ENCODE measurements at regions not wholly inside any gene's neighbourhood (a gene's known extent, or its start where the extent isn't known, plus 50 kb on each side); places are given as distances from the start of the nearest gene placed in this dataset.
A peak's percentile ranks its signal among the peaks of the same experiment; 100 is the strongest.
"Not testable (repeated sequence)": the region's sequence is repeated elsewhere in the genome, so short reads cannot be mapped to it uniquely, and the experiment has no call there.

DNA sequence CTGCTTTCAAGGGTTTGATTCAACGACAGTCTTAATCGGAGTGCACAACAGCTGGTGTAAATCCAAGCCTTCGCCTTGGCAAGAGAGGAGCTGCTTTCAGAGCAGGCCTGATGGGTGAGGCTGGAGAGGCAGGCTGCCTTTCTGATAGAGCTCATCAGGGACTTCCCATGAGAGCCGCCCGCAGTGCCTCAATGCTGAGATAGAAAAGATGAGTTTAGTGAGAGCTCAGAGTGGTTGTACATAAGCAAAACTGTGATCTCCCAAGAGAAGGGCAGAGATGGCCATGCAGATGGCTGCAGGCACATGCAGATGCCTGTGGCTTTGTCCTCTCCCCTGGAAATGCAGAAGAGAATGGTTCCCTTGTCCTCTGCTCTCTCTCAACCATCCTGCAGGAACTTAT, 122.1 kb downstream of the ARL4C start:
- DNase-seq (ENCODE audit: low read depth) = no peak

DNA sequence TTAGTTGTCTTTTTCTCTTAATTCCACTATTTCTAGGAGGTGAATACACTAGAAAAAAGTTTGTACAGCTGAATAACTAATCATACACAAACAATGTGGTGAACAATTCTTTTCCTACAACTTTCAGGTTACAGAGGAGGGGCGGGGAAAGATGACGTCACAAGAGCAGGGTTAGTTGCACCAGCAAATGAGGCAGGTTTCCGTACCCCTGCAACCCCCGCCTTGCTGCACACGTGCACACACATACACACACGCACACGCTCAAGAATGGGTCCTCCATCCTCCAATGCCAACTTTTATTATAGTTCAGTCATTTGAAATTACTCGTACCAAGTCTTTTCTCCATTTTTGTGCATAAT, 122.8 kb downstream of the ARL4C start:
- no peak for DNase-seq (ENCODE audit: low read depth)

DNA sequence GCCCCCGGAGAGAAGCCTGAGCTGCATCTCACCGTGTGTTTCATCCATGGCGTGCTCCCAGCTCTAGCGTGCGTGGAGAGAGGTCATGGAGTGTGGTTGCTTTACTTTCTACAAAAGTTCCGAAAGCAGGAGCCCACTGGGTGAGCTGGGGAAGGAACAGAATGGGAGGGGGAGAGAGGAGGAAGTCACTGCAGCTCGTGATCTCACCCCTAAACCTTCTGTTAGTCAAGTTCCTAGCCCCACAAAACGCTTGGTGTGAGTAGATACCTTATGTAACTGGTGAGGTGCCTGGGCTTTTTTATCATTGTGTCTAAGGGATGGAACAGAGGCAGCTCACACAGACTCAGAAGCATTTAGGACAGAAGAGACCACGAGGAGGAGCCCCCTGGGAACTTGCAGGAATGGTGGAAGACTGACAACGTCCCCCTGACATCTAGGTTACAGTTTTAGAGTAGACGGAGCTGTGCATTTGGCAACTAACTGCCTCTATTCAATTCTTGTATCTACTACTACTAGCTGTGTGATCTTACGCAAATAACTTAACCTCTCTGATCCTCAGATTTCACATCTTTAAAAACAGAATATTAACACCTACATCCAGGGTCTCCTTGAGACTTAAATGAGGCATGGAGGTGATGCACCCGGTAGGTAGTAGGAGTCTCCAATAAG, 123.3 kb downstream of the ARL4C start:
- no peak for DNase-seq (ENCODE audit: low read depth)

DNA sequence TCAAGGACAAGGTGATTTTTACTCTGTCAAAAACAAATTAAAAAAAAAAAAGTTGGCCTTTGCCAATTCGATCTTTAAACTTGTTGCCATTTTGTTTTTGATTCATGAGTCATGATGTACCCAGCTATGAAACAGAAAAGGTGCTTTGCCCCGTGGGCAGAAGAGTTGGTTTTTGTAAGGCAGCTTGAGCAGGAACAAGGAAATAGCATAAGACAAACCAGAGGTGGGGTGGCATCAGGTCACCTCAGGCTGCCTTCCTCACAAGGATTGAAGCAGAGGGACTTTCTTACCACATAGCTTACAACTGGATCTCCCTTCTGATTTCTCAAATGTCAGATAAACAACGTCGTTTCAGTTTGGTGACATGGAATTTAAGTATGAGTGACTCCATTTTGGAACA, 123.8 kb downstream of the ARL4C start:
- no peak for DNase-seq (ENCODE audit: low read depth)

DNA sequence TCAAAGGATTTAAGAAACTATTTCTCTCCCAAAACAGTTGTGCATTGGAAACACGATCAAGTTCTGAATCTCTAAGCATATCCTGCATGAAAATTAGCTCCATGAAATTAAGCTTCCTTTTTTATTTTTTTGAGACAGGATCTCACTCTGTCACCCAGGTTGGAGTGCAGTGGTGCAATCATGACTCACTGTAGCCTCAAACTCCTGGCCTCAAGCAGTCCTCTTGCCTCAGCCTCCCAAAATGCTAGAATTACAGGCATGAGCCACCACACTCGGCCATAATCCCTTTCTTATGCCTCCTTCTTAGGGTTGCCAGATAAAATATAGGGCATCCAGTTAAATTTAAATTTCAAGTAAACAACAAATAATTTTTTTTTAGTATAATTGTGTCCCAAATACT, 124.4 kb downstream of the ARL4C start:
- DNase-seq (ENCODE audit: low read depth) = no peak

DNA sequence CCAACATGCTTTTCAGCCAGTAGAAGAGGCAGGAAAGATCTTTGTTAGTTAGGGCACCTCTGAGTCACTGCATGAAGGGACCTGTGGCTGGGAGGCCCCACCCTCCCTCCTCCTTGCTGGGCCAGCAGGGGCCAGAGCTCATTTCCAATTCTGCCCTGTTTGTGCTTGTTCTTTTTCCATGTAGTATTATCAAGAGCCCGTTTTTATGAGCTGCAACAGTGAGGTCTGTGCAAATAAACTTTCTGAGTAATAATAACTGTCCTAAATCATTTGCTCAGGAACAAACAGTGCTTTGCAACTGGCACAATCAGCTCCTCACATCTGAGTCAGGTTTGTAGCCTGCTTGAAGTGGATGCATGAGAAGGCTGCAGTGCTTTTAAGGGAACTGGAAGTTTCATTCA, 128.0 kb downstream of the ARL4C start:
- peak; percentile 25 for DNase-seq (ENCODE audit: low read depth)

DNA sequence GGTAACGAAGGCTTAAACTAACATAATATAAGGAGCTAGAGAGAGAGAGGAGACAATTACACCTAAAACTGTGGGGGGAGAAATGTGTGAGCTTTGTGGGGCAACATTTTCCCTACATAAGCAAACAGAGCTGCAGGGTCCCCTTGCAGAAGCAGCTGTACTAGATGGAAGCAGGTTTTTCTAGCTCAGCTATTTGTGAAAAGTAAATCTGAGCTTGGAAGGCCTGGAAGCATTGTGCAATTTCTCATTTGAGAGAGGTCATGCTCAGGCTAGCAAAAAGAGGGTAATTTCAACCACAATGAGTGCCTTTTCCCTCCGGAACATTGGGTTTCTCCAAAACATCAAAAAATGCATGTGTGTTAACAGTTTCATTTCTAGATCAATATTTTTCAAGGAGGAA, 130.0 kb downstream of the ARL4C start:
- DNase-seq (ENCODE audit: low read depth) = no peak

DNA sequence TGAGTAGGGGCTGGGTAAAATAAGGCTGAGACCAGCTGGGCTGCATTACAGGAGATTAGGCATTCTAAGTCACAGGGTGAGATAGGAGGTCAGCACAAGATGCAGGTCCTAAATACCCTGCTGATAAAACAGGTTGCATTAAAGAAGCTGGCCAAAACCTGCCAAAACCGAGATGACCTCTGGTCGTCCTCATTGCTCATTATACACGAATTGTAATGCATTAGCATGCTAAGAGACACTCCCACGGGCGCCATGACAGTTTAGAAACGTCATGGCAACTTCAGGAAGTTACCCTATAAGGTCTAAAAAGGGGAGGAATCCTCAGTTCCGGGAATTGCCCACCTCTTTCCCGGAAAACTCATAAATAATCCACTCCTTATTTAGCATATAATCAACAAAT, 132.2 kb downstream of the ARL4C start:
- no peak for DNase-seq (ENCODE audit: low read depth)

DNA sequence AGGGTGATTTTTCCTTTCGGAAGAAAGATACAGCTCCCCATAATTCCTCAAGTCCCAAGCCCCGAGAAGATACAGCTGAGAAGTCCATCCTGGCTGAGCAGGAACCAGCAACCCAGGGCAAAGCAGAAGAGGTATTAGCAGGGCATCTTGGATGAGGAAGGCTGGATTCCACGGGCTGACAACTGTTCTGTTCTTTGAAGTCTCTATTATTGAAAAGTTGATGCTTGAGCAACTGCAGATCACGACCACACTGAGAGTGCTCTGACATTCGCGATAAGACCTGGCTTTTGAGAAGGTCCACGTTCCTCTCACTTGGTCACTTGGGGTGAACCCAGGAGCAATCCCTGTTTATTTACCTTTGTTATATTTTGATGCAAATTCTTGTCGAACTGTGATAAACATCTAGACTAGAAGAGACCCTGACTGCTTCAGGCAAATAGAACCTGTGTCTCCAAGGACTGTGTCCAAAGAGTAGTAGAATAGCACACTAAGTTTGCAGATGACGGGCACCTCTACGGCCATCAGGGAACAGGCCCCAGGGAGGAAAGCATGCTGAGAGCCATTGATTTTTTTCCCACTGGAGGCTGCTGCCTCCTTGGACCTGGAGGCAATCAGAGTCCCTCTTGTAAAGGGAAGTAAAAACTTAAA, 133.1 kb downstream of the ARL4C start:
- no peak for DNase-seq (ENCODE audit: low read depth)

DNA sequence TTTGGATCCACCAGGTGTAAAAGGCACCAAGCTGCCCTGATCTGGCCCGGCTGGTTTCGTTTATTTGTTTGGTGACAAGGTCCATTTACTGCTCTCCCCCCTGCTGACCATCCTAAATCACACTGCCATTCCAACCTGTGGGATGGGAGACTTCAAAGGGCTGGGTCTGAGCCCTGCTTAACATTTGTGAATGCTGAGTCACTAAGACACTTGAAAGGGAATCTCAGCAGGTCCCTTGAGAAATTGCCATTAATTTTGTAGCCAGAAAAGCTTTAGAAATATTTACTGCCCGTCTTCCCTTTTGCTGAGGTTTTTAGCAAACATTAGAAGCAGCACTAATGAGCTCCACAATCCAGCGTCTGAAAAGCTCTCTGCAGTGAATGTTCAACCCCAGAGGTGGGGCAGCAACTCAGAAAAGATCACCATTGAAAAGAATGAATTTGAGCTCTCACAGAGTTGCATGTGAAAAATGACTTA, 133.8 kb downstream of the ARL4C start:
- DNase-seq (ENCODE audit: low read depth) = no peak

DNA sequence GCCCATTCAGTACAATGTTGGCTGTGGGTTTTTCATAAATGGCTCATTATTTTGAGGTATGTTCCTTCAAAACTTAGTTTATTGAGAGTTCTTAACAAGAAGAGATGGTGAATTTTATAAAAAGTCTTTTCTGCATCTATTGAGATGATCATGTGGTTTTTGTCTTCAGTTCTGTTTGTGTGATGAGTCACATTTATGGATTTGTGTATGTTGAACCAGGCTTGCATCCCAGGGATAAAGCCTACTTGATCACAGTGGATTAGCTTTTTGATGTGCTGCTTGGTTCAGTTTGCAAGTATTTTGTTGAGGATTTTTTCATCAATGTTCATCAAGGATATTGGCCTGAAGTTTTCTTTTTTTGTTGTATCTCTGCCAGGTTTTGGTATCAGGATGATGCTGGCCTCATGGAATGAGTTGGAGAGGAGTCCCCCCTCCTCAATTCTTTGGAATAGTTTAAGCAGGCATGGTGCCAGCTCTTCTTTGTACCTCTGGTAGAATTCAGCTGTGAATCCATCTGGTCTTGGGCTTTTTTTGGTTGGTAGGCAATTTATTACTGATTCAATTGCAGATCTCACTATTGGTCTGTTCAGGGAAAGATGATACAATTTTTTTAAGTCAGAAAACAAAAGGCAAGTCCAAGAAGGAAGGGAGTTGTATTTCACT, 136.4 kb downstream of the ARL4C start:
- not testable (repeated sequence) for DNase-seq (ENCODE audit: low read depth)

DNA sequence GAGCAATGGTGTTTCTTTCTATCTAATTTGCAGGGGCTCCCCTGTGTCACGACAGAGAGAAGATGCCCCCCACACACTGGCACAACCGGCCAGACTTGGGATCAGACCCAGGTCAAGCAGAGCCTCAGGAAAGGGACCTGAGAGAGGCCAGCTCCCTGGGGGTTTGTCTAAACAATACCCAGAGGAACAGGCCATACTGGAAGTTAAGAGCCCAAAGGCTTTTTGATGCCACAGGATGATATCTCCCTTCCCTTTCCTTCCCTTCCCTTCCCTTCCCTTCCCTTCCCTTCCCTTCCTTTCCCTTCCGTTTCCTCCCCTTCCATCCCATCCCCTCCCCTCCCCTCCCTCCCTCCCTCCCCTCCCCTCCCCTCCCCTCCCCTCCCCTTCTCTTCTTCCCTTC, 139.2 kb downstream of the ARL4C start:
- DNase-seq (ENCODE audit: low read depth) = no peak

DNA sequence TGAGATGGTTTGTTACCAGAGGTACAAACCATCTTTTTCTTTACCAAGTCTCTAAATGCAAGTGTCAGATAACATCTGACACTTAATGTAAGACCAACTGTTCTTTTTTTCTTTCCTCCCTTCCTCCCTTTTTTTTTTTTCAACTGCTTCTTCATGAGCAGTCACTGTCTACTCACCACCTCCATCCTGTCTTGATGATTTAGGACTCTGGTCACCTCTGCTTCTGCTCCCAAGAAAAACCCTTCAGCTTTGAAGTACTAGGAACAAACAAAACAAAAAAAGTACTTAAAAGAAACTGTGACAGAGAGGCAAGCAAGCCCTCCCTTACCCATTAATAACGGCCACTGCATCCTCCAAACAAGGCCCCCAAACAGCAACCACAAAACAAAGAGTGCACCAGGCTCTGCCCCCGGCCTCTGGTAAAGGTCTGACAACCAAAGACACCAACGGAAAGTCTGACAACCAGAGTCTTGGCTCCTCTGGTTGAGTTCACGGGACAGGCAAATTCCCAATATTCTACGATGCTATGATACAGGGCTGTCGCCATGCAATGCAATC, 141.0 kb downstream of the ARL4C start:
- DNase-seq (ENCODE audit: low read depth) = no peak

DNA sequence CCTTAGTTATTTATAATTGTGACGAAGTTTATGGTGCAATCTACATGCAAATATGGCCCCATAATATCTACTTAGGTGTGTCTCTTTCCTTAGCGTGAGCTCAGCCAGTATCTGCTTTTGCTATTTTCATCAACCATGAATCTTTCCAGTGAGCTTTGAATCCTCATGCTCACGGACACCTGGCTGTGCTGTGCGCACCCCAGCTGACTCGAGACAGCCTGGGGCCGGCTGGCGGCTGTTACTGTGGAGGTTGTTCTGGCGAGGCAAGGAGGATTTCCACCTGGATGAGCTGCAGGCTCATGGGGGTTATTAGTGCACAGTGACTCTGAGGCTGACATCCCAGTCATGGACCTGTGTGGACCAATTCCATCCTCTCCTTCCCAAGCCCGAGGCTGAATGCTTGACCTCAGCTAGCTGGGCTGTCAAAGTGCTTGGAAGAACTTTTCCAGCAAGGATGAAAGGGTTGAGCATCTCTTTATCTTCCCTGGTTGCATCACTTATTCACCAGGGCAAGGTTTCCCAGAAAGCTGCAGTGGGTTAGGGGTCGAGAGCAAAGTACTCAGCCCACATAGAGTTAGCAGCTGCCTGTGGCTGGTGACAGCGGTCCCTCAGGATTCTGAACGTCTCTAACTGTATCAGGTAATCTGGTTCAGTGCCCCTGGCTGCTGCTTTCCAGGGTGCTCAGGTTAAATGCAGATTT, 141.7 kb downstream of the ARL4C start:
- DNase-seq (ENCODE audit: low read depth) = no peak

DNA sequence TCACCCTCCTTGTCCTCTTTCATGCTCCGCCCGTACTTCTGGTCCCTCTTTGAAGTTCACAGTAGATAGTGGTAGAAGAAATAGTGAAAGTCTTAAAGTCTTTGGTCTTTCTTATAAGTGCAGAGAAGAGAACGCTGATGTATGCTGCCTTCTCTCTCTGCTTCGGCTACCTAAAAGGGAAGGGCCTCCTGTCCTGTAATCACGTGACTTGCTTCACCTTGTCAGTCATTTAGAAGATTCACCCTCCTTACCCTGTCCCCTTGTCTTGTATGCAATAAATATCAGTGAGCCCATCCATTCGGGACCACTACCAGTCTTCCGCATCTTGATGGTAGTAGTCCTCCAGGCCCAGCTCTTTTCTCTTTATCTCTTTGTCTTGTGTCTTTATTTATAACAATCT, 144.6 kb downstream of the ARL4C start:
- no peak for DNase-seq (ENCODE audit: low read depth)

DNA sequence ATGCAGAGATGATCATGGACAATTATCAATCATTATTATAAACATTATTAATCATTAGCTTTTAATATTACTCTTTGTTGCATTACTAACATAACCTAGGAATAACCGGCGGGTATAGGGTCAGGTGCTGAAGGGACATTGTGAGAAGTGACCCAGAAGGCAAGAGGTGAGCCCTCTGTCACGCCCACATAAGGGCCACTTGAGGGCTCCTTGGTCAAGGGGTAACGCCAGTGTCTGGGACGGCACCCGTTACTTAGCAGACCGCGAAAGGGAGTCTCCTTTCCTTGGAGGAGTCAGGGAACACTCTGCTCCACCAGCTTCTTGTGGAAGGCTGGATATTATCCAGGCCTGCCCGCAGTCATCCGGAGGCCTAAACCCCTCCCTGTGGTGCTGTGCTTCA, 145.0 kb downstream of the ARL4C start:
- DNase-seq (ENCODE audit: low read depth) = not testable (repeated sequence)

DNA sequence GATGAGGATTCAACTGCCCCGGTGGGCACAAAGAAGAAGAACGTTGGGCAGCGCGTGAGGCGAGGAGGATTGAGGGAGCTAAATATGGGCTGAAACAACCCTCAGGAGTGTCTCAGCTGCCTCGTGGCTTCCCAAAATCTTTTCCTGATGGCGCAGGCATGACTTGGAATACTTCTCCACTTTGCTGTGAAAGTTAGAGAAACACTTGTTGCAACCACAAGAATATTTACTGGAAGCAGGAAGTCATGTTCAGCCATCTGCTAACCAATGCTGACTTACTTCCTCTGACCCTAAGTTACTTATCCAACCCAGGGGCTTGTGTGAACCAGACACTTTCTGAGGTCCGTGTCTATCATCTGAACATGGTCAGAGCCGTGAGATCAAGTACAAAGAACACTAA, 148.8 kb downstream of the ARL4C start:
- DNase-seq (ENCODE audit: low read depth) = no peak

DNA sequence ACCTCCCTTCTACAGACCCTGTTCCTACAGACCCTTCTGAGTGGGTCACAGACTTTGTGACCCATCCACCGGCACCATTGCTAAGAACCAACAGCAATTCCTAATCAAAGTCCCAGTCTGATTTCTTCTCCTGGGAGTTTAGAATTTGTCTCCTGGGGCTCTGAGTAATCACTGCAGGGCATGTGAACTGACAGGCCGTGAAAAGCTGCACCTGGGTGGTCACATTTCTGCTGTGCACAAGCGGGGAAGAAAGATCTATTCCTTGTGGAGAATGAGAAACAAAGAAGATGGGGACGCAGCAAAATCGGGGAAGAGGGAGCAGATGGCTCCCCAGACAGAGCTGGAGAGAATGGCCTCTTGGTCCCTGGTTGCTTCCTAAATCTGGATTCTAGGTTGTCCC, 151.0 kb downstream of the ARL4C start:
- DNase-seq (ENCODE audit: low read depth) = no peak

DNA sequence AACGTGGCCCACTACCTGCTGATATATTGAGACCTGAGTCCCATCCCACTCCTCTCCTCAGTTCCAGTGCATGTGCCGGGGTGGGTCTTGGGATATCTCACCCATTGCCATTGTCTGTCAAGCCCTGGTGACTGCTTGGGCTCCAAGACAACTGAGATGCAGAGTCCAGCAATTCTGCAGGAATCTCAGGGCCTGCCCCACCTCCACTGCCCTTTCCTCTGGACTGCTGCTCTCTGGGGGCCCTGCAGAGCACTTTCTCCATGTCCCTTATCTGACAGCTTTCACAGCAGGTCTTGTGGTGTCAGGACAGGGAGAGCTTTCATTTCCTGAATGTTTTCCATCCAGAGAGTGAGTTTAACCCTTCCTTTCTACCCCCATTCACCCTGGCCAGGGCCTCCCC, 152.9 kb downstream of the ARL4C start:
- DNase-seq (ENCODE audit: low read depth) = no peak

DNA sequence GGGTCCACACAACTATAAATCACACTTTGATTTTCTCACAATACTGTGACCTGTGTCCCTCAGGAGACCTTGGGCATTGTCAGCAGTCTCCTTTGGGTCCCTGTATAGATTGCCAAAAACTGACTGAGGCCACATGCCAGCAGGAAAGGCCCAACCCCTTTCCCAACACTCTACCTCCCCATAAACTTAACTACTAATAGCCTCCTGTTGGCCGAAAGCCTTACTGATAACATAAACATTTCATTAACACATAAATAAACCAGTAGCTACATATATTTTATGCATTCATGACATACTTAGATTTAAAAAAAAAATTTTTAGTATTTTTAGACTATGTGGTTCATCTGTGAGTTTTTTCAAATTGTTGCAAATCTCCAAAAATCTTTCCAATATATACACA, 153.5 kb downstream of the ARL4C start:
- DNase-seq (ENCODE audit: low read depth) = no peak

DNA sequence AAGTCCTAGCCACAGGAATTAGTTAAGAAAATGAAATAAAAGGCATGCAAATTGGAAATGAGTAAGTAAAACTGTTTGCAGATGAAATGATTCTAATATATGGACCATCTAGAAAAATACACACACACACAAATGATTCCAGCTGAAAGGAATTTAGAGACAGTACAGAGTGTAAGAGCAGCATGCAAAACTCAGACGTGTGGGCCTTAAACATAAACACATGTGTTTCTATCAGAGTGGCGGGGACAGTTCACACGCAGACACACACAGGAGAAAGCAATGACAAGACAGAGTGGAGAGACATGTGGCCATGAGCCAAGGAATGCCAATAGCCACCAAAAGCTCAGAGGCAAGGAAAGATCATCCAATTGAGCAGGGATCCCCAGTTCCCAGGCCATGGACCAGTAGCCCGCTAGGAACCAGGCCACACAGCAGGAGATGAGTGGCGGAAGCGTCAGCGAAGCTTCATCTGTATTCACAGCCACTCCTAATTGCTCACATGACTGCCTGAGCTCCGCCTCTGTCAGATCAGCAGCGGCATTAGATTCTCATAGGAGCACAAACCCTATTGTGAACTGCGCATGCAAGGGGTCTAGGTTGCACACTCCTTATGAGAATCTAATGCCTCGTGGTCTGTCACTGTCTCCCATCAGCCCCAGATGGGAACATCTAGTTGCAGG, 155.4 kb downstream of the ARL4C start:
- no peak for DNase-seq (ENCODE audit: low read depth)

DNA sequence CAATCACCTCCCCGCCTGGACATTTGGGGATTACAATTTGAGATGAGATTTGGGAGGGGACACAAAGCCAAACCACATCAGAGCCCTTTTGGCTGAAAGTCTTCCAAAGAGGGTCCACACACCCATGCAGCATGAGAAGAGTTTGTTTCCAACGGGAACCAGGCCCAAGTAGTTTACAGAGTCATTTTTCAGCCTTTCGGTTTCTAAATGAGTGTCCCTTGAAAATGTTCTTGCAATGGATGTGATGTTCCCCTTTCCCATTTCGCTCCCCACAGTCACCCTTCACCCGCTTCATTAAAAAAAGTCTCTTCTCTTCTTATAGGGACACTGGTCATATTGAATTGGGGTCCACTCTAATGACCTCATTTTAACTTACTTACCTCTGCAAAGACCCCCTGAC, 157.4 kb downstream of the ARL4C start:
- no peak for DNase-seq (ENCODE audit: low read depth)
